Loucy (cell line): ENCODE measurements at regions not wholly inside any gene's neighbourhood (a gene's known extent, or its start where the extent isn't known, plus 50 kb on each side); places are given as distances from the start of the nearest gene placed in this dataset.

Experiments used
- H2AFZ ChIP-seq: fragments of 200-600 bp; sonication (generic); 2 replicates; pipeline ENCODE4 v1.6.0; 2016; ENCODE audit warnings: antibody characterized with exemption, mild to moderate bottlenecking, low read length, moderate library complexity
- H3F3A ChIP-seq: fragments of 200-600 bp; 2 replicates; pipeline ENCODE4 v1.6.0; 2016; ENCODE audit warnings: antibody characterized with exemption, low read depth, mild to moderate bottlenecking
- H3K27me3 ChIP-seq: fragments of 200-600 bp; sonication (generic); 2 replicates; pipeline ENCODE4 v1.6.1; 2014; ENCODE audit warnings: low read length, mild to moderate bottlenecking; ENCODE audit not compliant: insufficient read depth, poor library complexity, severe bottlenecking
- H3K36me3 ChIP-seq: fragments of 200-600 bp; sonication (generic); 2 replicates; pipeline ENCODE4 v1.6.1; 2016; ENCODE audit warnings: low read length; ENCODE audit not compliant: insufficient read depth
- H3K4me1 ChIP-seq: fragments of 200-600 bp; sonication (generic); 2 replicates; pipeline ENCODE4 v1.5.1; 2014; ENCODE audit warnings: low read length, mild to moderate bottlenecking; ENCODE audit not compliant: insufficient read depth, poor library complexity, severe bottlenecking
- H3K4me2 ChIP-seq: fragments of 200-600 bp; sonication (generic); 2 replicates; pipeline ENCODE4 v1.6.0; 2014; ENCODE audit warnings: antibody characterized with exemption, low read length, low read depth, mild to moderate bottlenecking; ENCODE audit not compliant: poor library complexity, severe bottlenecking
- H3K4me3 ChIP-seq: fragments of 200-600 bp; sonication (generic); 2 replicates; pipeline ENCODE4 v1.5.1; 2014; ENCODE audit warnings: low read length, mild to moderate bottlenecking, mixed read lengths; ENCODE audit not compliant: poor library complexity, severe bottlenecking
- H3K79me2 ChIP-seq: fragments of 200-600 bp; sonication (generic); 2 replicates; pipeline ENCODE4 v1.6.1; 2014; ENCODE audit warnings: low read length; ENCODE audit not compliant: insufficient read depth
- H3K9ac ChIP-seq: fragments of 200-600 bp; sonication (generic); 2 replicates; pipeline ENCODE4 v1.6.0; 2014; ENCODE audit warnings: mild to moderate bottlenecking, low read depth, low read length, moderate library complexity; ENCODE audit not compliant: poor library complexity, severe bottlenecking
- H3K9me2 ChIP-seq: fragments of 200-600 bp; sonication (generic); replicated peaks from 2 replicates; pipeline ENCODE4 v1.6.1; 2016; ENCODE audit warnings: low read depth, low read length, mixed read lengths
- H3K9me3 ChIP-seq: fragments of 200-600 bp; sonication (generic); 2 replicates; pipeline ENCODE4 v1.6.1; 2014; ENCODE audit warnings: mild to moderate bottlenecking, antibody characterized with exemption, low read length, low read depth; ENCODE audit not compliant: insufficient read depth
- H4K20me1 ChIP-seq: fragments of 200-600 bp; sonication (generic); 2 replicates; pipeline ENCODE4 v1.6.0; 2014; ENCODE audit warnings: antibody characterized with exemption, low read length, mild to moderate bottlenecking; ENCODE audit not compliant: insufficient read depth, poor library complexity, severe bottlenecking
- CTCF ChIP-seq: fragments of 200-600 bp; sonication (generic); conservative IDR thresholded peaks from 2 replicates; pipeline ENCODE4 v1.5.1; 2014; ENCODE audit warnings: mild to moderate bottlenecking, antibody characterized with exemption, low read length
- EZH2phosphoT487 ChIP-seq: fragments of 200-600 bp; IDR thresholded peaks from 2 replicates; pipeline ENCODE4 v1.6.1; 2018; ENCODE audit warnings: antibody characterized with exemption, mild to moderate bottlenecking, moderate library complexity, borderline replicate concordance

GRCh38 chr20:60177080-60177479 is 218.9 kb downstream of the CDH26 start:
- Histone ChIP-seq H3K27me3 (no peaks in the 10 kb centered on the region), H3K4me3 (no peak overlapping the region), H3K4me1 (peaks cover 25% of the 10 kb centered on the region), H4K20me1 (no peaks in the 10 kb centered on the region), H3K9me2 (no peaks in the 10 kb centered on the region), H3K36me3 (no peaks in the 10 kb centered on the region), H3F3A (no peaks in the 10 kb centered on the region), H3K9ac (no peak overlapping the region), H3K9me3 (no peaks in the 10 kb centered on the region; the same call in 1 of the 2 replicates), H3K79me2 (no peaks in the 10 kb centered on the region), H2AFZ (no peak overlapping the region), H3K4me2 (peak overlapping the region; percentile 43)
- TF ChIP-seq EZH2phosphoT487 (no peak), CTCF (no peak)

GRCh38 chr20:60180986-60181385 is 222.8 kb downstream of the CDH26 start:
- Histone ChIP-seq H3K4me1 (peaks cover 25% of the 10 kb centered on the region), H3K4me2 (no peak overlapping the region), H4K20me1 (no peaks in the 10 kb centered on the region), H3F3A (no peaks in the 10 kb centered on the region), H3K9me3 (no peaks in the 10 kb centered on the region), H3K9me2 (no peaks in the 10 kb centered on the region), H3K36me3 (no peaks in the 10 kb centered on the region; the same call in 1 of the 2 replicates), H3K79me2 (no peaks in the 10 kb centered on the region), H3K4me3 (no peak overlapping the region), H3K9ac (no peak overlapping the region), H2AFZ (no peak overlapping the region), H3K27me3 (no peaks in the 10 kb centered on the region)
- TF ChIP-seq CTCF (no peak), EZH2phosphoT487 (no peak)

GRCh38 chr20:60186412-60186811 is 228.2 kb downstream of the CDH26 start:
- H3K9me3 ChIP-seq = no peaks in the 10 kb centered on the region
- no peaks in the 10 kb centered on the region for H4K20me1 ChIP-seq
- no peak overlapping the region for H3K9ac ChIP-seq
- no peak overlapping the region for H3K4me3 ChIP-seq
- no peaks in the 10 kb centered on the region for H3F3A ChIP-seq
- no peaks in the 10 kb centered on the region for H3K27me3 ChIP-seq
- H3K4me1 ChIP-seq = peaks cover 18% of the 10 kb centered on the region
- no peak overlapping the region for H2AFZ ChIP-seq
- no peaks in the 10 kb centered on the region for H3K79me2 ChIP-seq
- no peak overlapping the region for H3K4me2 ChIP-seq
- no peak for TF ChIP-seq CTCF
- TF ChIP-seq EZH2phosphoT487 = no peak
- H3K36me3 ChIP-seq = peaks cover 5% of the 10 kb centered on the region; the same call in 1 of the 2 replicates
- H3K9me2 ChIP-seq = no peaks in the 10 kb centered on the region
